Occipital lobe (tissue), 1 donor: ENCODE measurements at regions not wholly inside any gene's neighbourhood (a gene's known extent, or its start where the extent isn't known, plus 50 kb on each side); places are given as distances from the start of the nearest gene placed in this dataset.
"Not testable (repeated sequence)": the region's sequence is repeated elsewhere in the genome, so short reads cannot be mapped to it uniquely, and the experiment has no call there.

Source experiments
- DNase-seq: peaks from one replicate; lab custom pipeline; 2025; lab: John Stamatoyannopoulos, UW

DNA sequence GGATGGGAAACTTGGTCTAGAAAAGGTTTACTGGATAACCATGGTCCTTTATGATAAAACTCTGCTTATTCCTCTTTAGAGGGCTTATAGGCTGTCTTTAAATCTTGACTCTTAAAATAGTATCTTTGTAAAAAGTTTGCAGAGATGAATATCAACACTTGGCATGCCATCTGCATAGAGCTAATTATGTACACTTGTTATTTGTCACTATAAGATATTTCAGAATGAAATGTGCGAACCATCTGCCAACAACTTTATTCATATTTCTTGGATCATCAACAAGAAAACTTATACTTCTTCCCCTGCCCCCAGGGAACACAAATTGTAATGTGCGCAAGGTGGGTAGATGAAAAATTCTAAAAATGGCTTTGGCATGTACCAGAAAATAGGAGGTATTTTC lies 653.0 kb upstream of the CHAC2 start:
- no peak for DNase-seq

DNA sequence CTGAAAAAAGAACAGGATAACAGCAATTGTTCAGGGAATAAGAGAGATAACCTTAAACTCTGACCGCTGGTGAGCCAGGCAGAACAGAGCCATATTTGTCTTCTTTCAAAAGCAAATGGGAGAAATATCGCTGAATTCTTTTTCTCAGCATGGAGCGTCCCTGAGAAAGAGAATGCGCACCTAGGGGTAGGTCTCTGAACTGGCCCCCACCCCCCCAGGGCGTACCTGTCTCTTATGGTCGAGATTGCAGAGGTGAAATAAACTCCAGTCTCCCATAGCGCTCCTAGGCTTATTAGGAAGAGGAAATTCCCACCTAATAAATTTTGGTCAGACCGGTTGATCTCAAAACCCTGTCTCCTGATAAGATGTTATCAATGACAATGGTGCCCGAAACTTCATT lies 655.2 kb upstream of the CHAC2 start:
- DNase-seq: not testable (repeated sequence)

DNA sequence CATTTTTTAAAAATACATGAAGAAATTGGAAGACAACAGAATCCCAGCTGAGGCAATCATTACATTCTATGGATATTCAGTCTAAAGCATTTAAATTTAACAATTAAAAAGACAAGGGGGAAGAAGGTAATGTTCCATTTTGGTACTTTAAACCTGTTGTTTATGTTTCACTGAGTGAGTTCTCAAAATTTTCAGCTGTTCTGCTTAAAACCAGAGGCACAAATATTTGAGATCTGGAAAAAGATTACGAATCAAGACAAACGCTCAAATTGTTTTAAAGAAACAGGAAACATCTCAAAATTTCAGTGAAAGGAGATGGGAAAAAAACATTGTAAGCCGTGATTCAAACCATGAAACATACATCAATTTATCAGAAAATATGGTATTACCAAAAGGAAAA lies 656.2 kb upstream of the CHAC2 start:
- no peak for DNase-seq

DNA sequence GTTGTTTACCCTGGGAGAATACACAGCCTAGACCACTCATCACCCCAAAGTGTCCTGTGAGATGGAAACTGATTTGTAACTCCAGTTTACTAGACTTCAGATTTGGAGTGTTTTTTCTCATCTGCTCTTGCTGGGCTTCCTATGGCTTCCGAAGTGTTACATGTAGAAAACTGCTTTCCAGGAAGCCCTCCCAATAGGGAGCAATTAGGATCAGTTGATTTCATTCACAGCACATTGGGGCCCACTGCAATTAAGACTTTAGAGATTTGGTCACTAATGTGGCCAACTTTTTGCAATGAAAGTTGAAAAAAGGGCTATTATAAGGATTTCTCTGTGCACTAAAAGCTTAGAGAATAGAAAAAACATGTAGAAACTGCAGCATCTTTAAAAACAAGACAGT lies 656.6 kb upstream of the CHAC2 start:
- no peak for DNase-seq

DNA sequence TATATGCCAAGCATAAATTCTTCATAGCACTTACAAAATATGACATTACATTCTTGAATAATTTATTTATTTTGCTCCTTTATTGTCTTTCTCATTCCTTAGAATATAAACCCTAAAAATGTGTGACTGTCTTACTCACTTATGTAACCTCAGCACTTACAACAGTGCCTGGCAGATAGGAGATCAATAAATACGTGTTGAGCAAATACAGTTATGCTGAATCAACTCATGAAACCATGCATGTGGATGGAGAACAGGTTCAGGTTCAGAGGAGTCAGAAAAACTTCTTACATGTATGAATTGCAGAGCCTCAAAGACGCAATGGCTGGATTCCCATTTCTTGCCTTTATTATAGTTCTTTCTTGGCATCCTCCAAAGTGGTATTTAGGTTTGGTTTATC lies 659.4 kb upstream of the CHAC2 start:
- no peak for DNase-seq

DNA sequence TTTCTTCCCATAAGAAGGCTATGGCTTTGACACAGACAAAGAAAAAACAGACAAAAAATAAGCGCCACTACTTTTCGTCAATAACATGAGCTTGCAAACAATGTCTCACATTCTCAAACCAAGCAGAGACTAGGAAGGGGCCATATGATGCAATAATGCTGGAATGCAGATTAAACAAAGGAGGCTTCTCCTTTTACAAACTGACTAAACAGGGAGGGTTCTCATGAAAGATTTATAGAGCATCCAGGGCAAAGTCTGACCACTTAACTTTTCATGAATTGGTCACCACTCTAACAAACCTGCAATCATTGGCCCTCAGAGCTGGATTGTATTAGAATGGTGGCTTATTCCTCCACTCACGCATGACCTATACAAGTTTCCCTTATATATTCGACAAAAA lies 663.3 kb upstream of the CHAC2 start:
- DNase-seq: no peak

DNA sequence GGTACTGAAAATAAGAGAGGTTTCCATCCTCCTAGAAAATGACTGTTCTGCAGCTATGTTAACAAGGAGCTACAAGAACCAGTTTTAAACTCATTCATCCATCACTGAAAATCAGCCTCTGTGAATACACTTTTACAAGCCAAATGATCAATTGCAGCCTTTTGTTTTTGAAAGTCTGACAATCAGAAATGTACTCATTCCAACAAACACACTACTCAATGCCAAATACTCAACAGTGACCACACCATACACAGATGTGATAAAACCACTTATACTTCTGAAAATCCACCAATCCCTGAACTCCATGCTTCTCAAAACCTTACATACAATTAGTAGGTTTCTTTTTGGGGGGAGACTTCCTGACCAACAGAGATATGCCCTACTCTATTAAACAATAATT lies 663.9 kb upstream of the CHAC2 start:
- no peak for DNase-seq

DNA sequence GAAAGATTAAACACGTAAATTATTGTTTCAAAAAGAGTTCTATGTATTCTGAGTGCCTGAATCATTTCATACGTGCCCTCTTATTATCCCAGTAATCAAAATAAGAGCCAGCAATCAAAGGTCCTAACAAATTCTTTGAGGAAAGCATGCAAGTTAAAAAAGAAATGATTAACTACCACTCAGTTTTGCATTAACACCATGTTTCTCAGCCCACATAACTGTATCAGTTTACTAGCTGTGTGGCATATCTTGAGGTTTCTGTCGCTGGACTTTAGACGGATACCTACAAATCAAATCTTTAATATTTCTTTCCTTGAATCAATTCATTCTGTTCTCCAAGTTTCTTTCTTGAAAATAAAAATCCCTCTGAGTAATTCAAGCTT lies 668.9 kb upstream of the CHAC2 start:
- no peak for DNase-seq

DNA sequence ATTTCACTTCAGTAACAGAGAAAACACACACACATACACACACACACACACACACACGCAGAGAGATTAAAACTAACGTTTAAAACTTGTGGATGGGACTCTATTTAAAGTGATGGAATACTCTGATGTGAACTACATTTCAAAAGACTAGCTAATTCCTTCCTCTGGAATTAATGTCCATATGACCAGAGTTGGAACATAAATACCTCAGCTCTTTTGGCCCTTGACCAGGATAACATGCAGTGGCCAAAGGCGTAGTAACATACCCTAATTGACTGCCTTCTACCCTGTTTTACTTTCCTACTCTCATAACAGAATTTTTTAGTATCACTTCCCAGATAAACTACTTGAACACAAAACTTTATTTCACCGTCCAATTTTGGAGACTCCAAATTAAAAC lies 671.3 kb upstream of the CHAC2 start:
- DNase-seq: no peak

DNA sequence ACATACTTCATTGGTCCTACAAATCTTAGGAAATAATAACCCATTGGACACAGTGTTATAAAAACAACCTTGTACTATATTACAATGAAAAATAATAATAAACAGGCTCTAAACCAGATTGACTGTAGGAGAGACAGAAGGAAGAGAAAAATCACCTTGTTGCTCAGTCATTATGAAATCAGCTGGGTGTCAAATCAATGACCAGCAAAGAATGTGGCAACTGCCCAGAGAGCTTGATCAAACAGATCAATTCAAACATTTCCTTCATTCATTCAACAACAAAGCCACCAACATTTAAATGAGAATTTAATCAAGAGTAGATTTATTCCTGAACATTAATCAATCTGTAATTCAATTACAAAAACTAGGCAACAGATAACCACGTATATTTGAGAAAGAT lies 671.9 kb upstream of the CHAC2 start:
- no peak for DNase-seq

DNA sequence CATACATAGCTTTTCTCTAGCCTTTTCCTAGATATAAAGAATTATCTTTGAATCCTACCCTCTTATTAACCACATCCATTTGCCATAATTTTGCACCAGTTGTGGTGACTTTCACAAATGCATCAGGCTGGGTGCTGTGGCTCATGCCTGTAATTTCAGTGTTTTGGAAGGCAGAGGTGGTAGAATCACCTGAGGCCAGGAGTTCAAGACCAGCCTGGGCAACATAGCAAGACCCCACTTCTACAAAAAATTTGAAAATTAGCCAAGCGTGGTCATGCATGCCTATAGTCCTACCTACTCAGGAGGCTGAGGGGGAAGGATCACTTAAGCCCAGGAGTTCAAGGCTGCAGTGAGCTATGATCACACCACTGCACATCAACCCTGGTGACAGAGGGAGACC lies 672.4 kb upstream of the CHAC2 start:
- DNase-seq: no peak

DNA sequence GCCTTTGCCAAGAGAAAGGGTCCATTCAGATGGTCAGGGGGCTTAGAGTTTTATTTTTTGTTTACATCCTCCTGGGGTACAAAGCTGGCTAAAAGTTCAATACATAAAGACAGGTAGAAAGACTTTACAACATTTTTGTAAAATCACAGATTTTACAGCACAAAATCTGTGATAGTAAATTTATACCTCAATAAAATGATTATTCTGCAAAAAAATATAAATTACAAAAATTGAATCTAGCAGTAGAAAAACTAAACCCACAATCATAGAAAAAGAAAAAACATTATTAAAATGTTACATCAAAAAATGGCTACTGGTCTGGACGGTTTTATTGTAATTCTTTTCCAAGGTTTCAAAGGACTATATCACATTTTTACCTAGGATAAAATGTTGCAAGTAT lies 674.2 kb upstream of the CHAC2 start:
- DNase-seq: no peak

DNA sequence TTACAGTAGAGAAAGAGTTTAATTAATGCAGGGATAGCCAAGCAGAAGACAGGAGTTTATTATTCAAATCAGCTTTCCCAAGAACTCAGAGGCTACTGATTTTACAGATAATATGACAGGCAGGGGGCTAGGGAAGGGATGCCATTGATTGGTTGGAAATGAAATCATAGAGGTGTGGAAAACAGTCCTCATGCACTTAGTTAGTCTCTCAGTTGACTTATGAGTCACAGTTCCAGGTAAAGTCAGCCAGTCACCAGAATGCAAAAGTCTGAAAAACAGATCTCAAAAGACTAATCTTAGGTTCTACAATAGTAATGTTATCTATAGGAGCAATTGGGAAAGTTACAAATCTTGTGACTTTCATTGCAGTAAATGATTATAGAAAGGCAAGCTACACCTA lies 676.4 kb upstream of the CHAC2 start:
- DNase-seq: no peak

DNA sequence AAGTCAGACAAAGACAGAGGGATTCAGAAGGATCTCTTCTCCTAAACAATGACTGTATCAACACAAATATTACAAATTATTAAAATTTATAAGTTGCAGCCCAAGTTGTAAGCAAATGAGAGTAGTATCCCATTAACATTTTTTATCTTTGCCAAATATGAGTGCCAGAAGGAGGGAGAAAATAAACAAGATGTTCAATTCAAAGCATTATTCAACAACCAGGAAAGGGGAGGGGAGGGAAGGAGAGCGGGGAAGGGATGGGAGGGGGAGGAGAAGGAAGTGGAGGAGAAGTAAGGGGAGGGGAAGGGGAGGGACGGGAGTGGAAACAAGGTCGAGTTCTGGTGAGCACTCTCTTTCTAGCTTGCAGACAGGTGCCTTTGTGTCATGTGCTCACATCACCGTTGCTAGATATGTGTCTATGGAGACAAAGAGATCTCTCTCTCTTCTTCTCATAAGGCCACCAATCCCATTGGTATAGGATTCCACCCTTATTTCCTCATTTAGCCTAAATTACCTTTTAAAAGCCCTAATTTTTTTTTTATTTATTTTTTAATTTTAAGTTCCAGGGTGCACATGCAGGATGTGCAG lies 679.6 kb upstream of the CHAC2 start:
- DNase-seq: no peak

DNA sequence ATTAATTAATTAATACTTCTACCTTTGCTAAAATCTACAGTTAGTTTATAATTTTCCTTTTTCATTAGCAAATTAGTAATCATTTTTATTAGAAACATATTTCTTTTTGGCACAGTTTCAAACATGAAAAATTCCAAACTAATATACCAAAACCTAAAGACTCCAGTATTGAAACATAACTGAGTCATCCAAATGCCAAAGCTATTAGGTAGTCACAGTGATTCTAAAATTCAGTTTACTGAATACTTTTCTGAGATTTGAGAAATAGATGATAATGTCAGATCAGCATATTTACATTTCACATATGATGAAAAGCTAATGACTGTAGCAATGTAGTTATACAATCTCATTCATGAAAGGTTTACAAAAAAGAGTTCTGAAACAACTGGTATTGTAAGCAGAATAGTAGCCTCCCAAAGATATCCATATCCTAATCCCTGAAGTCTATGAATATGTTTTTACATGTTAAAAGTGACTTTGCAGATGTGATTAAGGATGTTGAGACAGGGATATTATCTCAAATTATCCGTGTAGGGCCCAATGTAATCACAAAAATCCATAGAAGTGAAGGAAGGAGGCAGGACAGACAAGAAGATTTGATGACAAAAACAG lies 680.2 kb upstream of the CHAC2 start:
- DNase-seq: no peak

DNA sequence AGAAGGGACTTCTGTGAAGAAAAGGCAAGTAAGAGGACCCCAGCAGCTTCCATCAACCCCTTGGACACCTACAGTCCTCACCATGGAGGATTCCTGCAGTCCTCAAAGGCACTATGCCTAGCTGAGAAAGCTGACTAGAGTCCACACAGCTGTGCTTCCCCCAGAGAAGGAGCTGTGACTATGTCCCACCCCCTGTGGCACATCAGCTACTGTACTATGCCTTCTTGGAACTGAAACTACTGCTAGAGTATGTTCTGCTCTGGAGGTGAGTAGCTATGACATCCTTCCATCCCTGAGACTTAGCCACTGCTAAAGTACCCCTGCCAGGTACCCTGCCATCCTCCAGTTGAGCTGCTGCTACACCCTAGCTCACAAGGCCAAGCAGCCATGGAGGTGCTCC lies 690.2 kb upstream of the CHAC2 start:
- DNase-seq: no peak

DNA sequence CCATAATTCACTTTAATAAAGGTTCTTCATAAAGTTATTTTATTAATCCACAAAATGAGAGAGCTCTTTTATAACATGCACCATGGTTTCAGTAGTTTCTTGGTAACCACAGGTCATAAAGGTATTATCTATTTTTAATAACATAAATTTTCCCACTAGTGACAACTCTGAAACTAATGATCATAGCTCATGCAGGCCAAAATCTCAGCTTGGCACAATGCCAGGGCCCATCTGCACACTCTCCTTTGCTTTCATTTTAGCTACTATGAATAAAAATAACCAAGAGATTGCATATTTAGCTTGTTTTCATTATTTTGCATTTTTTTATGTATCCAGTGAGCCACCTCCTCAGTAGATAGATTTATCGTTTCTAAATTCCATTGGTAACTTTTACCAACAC lies 691.8 kb upstream of the CHAC2 start:
- no peak for DNase-seq

DNA sequence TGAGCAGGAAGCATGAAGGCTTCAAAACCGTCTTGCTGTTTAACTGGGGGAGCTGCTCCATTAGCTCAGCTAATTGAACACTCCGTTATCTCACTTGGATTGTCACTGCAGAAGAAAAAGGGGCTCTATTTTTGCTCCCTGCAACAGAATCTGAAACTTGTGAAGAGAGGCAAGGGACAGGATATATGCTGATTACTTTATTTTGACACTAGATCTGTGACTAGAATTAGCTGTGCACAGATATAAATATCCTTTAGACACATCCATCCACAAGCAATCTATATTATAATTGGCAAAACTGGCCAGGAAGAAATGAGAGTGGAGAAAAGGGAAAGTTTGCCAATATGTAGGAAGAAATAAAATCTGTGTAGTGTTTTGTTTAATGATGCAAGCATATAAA lies 700.1 kb upstream of the CHAC2 start:
- no peak for DNase-seq

DNA sequence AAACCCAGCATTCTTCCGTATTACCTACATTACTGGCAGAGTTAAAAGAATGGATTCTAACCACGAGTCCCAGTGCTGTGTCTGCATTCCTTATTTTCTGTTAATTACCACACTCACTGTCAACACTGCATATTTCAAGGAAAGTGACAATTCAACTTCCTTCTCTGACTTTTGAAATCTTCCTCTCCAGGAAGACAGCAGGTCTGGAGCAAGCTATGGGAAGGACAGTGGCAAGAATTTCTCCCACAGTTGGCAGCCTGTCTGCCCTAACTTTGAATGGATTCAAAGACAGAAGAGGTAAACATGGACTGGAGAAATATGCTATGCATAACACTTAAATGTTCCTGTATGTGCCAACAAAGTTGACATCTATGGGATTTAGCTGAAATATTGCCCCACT lies 700.5 kb upstream of the CHAC2 start:
- no peak for DNase-seq

DNA sequence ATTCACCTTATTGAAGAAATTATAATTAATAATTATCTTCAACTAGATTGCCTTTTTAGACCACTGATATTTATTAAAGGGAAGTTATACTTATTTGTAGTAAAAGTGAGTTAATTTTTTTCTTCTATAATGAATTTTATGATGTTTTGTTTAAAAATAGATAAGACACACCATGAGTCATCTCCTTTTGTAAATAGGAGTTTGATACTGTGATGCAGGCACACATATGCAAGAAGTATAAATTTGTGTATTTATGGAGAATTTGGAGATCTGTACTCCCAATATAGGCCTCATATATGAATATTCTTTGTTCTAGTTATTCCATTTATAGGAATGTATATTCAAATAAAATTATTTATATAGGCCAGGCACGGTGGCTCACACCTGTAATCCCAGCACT lies 703.5 kb upstream of the CHAC2 start:
- no peak for DNase-seq

DNA sequence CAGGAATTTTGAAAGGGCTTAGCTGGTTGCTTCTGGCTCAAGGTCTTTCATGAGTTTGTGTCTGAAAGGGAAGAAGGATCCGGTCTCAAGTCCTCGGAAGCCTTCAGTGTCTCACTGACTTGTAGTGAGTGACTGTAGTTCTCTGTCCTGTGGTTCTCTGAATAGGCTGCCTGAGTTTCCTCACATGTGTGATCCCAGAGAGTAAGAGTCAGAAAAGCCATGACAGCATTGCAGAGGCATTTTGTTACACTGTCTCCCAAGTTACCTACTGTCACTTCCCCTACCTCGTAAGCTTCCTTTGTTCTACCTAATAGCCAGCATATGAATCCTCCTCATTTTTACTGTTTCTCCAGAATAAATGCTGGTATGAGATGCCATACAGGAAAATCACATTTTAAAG lies 709.1 kb upstream of the CHAC2 start:
- no peak for DNase-seq

DNA sequence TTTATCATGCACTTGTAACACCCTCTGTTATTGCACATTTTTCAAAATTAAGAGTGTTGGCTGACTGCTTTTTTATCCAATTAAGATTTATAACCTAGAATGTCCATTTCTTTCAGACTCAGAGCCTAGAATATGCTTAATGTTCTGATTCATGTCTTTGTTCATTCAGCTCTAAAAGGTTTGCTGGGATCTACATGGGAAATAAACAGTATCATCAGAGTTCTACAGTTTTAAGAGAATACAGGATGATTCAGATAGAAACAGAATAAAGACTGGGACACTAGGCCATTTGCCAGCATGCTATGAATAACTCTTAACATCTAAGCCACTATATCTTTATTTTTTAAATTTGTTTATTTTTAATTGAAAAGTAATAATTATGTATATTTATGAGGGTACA lies 713.7 kb upstream of the CHAC2 start:
- DNase-seq: no peak

DNA sequence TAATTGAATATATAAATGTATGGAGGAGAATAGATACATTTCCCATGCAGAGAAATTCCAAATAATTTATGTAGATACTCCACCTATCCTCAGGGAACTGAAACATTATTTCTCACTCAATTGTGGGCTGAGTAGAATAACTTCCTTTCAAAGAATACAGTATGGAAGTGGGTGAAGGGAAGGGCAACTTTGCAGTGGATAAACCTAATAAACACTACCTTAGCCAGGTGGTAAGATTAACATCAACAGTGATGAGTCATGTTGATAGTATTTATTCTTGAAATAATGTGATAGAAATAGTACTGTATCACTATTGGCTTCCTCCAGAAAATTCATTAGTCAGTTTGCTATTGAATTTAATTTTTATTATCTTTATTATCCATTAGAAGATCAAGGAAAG lies 716.4 kb upstream of the CHAC2 start:
- DNase-seq: no peak

DNA sequence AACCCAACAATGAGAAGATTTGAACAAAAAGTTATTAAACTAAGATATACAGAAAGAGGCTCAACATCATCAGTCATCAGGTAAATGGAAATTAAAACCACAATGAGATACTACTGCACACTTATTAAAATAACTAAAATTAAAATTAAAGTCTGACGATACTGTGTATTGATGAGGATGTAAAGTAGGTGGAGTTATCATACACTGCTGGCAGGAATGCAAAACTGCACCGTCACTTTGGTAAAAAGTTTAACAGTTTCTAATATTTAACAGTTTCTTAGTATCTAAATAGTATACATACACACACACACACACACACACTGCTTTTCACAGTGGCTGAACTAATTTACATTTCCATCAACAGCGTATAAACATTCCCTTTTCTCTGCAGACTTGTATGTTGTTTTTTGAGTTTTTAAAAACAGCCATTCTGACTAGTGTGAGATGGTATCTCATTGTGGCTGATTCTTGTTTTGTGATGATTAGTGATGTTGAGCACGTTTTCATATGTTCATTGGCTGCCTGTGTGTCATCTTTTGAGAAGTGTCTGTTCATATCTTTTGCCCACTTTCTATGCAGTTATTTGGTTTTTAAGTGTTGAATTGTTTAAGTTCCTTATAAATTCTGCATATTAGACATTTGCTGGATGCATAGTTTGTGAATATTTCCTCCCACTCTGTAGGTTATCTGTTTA lies 726.9 kb upstream of the CHAC2 start:
- no peak for DNase-seq
